Activated naive CD8-positive, alpha-beta T cell treated with anti-CD3 and anti-CD28 coated beads, Interleukin-2, amount 10 ng/mL, durations not matched to agents 7 days and 5 days (primary cell): ENCODE measurements at regions not wholly inside any gene's neighbourhood (a gene's known extent, or its start where the extent isn't known, plus 50 kb on each side); places are given as distances from the start of the nearest gene placed in this dataset.
"Not testable (repeated sequence)": the region's sequence is repeated elsewhere in the genome, so short reads cannot be mapped to it uniquely, and the experiment has no call there.

ENCODE experiments used
- ATAC-seq: fragments of 150-1000 bp; cut with Tn5 transposase; one replicate; pipeline ENCODE4 v1.10.0; 2021; ENCODE audit warnings: low read depth, moderate library complexity
- POLR2A ChIA-PET: fragments of 350-600 bp; sonication (Branson Sonifier 250); formaldehyde crosslinking; loops from one replicate; lab custom pipeline; 2021; ENCODE audit warnings: antibody characterized with exemption; lab: Charles Lee
- DNase-seq: peaks from one replicate; pipeline ENCODE4 v3.0.0; 2021
- H3K27ac Mint-ChIP-seq: one replicate; pipeline ENCODE4 v1.8.0; 2022; ENCODE audit warnings: mild to moderate bottlenecking, mixed read lengths
- H3K27me3 Mint-ChIP-seq: one replicate; pipeline ENCODE4 v1.8.0; 2022; ENCODE audit warnings: mild to moderate bottlenecking, moderate library complexity, mixed read lengths
- H3K36me3 Mint-ChIP-seq: one replicate; pipeline ENCODE4 v1.8.0; 2021; ENCODE audit warnings: mild to moderate bottlenecking, mixed read lengths
- H3K4me1 Mint-ChIP-seq: one replicate; pipeline ENCODE4 v1.8.0; 2021; ENCODE audit warnings: mixed read lengths
- H3K4me3 Mint-ChIP-seq: one replicate; pipeline ENCODE4 v1.8.0; 2022; ENCODE audit warnings: mild to moderate bottlenecking, moderate library complexity, mixed read lengths
- H3K9me3 Mint-ChIP-seq: one replicate; pipeline ENCODE4 v1.8.0; 2021; ENCODE audit warnings: mixed read lengths

DNA sequence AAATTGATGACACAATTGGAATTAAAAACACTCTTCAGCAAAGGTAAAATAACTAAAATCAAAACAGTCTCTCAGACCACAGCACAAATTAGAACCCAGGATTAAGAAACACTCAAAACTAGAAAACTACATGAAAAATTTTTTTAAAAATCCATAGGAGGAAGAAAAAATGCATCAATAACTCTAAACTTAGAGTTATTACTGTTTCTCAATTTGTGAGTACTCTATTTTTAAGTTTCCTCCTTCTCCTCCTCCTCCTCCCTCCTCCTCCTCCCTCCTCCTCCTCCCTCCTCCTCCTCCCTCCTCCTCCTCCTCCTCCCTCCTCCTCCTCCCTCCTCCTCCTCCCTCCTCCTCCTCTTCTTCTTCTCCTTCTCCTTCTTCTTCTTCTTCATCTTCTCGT, 1395.7 kb downstream of the STIM2 start:
- Mint-ChIP-seq H3K9me3 (peaks cover 4% of the 10 kb centered on the region), H3K27ac (no peak overlapping the region), H3K36me3 (no peaks in the 10 kb centered on the region), H3K4me3 (no peak overlapping the region), H3K27me3 (no peaks in the 10 kb centered on the region), H3K4me1 (no peaks in the 10 kb centered on the region)
- ATAC-seq (no peak), DNase-seq (no peak)
- POLR2A ChIA-PET, result no interaction called here

DNA sequence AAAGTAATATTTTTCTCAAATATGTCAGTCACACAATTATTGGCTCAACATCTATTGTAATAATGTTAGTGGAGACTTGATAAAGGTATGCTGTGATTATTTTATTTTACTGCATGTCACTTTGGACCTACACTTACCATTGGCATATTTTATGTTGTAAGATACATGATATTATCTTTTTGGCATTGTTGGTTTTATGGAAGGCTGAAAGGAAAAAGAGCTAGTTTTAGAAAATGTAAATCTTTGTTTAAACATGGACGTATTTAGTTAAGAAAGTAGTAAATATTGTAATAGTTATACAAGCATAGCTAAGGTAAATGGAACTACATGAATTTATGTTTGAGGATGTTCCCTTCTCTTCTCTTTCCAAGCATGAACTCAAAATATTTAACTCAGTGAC, 1399.3 kb downstream of the STIM2 start:
- Mint-ChIP-seq H3K36me3 (no peaks in the 10 kb centered on the region), H3K27ac (no peak overlapping the region), H3K9me3 (peaks cover 3% of the 10 kb centered on the region), H3K4me3 (no peak overlapping the region), H3K27me3 (no peaks in the 10 kb centered on the region), H3K4me1 (no peaks in the 10 kb centered on the region)
- POLR2A ChIA-PET, result no interaction called here
- DNase-seq (no peak), ATAC-seq (no peak)

DNA sequence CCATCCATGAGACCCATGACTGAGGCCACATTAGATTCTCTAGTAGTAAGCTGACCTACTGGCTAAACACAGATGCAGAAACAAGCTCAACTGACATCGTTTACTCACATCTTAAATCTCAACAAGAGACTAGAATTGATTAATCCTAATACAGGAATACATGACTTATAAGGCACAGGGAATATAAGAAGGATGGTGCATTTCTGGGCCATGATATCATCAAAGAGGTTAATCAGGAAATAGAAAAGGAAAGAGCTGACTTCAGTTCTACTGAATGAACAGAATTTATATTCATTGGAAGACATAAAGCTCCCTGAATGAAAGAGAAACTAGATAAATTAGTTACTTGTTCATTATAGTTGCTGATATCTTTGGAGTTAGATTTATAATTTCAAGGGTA, 1406.5 kb downstream of the STIM2 start:
- Mint-ChIP-seq H3K9me3 (peaks cover 2% of the 10 kb centered on the region), H3K4me3 (no peak overlapping the region), H3K27ac (no peak overlapping the region), H3K27me3 (no peaks in the 10 kb centered on the region), H3K4me1 (no peaks in the 10 kb centered on the region), H3K36me3 (no peaks in the 10 kb centered on the region)
- DNase-seq (no peak), ATAC-seq (no peak)
- POLR2A ChIA-PET, result no interaction called here

DNA sequence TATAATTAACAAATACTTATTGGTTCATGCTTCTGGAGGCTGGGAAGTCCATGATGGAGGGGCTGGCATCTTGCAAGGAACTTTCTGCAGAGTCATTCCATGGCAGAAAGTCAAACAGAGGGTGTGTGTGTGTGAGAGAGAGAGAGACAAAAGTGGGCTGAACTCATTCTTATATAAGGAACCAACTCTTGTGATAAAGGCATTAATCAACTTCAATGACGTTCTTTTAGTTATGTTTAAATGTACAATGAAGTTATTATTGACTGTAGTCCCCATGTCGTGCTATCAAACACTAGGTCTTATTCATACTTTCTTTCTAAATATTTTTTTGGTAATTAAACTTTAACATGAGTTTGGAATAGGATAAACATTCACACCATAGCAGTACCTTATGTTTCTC, 1408.8 kb downstream of the STIM2 start:
- POLR2A ChIA-PET, result no interaction called here
- no peaks in the 10 kb centered on the region for H3K36me3 Mint-ChIP-seq
- ATAC-seq (no peak), DNase-seq (no peak)
- no peaks in the 10 kb centered on the region for H3K27me3 Mint-ChIP-seq
- peaks cover 2% of the 10 kb centered on the region for H3K9me3 Mint-ChIP-seq
- H3K27ac Mint-ChIP-seq, result no peak overlapping the region
- no peak overlapping the region for H3K4me3 Mint-ChIP-seq
- no peaks in the 10 kb centered on the region for H3K4me1 Mint-ChIP-seq

DNA sequence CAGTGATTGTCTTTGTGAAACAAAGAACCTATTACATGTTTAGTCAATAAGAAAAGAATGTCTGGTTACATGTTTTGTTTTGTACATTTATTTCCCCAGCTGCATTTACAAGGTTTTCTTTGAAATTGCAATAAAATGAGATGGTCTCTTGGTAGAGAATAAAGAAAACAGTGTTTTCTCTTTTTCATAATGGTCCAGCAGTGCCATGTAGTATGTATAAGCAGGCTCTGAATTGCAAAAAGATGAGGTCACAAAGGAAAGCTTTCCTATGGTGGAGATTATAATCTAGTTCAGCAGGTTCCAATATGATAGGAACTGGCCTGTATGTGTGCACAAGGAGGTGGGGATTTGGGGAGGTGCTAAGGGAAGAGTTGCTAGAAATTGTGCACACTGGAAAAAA, 1417.3 kb downstream of the STIM2 start:
- H3K27ac Mint-ChIP-seq, result no peak overlapping the region
- H3K4me3 Mint-ChIP-seq, result no peak overlapping the region
- peaks cover 3% of the 10 kb centered on the region for H3K9me3 Mint-ChIP-seq
- ATAC-seq, result no peak
- no peaks in the 10 kb centered on the region for H3K4me1 Mint-ChIP-seq
- H3K27me3 Mint-ChIP-seq, result no peaks in the 10 kb centered on the region
- no peak for DNase-seq
- H3K36me3 Mint-ChIP-seq, result no peaks in the 10 kb centered on the region
- POLR2A ChIA-PET, result no interaction called here

DNA sequence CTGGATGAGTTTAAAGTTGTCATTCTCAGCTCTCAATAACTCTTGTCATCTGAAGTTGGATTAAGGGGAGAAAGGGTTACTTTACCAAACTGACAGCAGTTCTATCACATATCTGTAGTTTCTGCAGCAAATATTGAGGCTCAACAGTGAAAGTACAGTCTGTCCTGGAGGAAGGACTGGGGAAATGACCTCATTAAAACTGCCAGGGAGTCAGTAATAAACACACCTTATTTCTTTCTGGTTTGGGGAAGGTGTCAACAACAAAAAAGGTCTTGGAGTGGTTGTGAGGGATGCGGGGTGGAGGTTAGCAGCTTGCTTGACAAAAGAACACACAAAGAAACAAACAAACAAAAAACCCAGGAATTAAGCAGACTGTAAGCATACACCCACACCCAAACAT, 1418.0 kb downstream of the STIM2 start:
- no peaks in the 10 kb centered on the region for H3K27me3 Mint-ChIP-seq
- no peak overlapping the region for H3K4me3 Mint-ChIP-seq
- no peak for ATAC-seq
- DNase-seq, result no peak
- POLR2A ChIA-PET, result no interaction called here
- H3K36me3 Mint-ChIP-seq, result no peaks in the 10 kb centered on the region
- H3K9me3 Mint-ChIP-seq, result peaks cover 3% of the 10 kb centered on the region
- H3K4me1 Mint-ChIP-seq, result no peaks in the 10 kb centered on the region
- H3K27ac Mint-ChIP-seq, result no peak overlapping the region

DNA sequence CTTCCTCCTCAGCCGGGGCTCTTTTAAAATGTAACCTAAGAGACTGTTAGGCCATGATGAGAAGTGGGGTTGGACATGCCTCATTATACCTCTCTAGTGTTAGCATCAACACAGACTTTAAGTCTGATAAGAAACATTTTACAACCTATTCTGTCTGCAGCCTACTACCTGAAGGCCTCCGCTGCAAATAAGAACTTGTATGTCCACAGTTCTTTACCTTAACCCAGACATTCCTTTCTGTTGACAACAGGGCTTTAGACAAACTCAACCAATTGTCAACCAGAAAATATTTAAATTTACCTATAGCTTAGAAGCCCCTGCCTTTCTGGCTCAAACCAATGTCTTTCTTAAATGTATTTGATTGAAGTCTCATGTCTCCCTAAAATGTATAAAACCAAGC, 1418.6 kb downstream of the STIM2 start:
- POLR2A ChIA-PET, result no interaction called here
- H3K27ac Mint-ChIP-seq, result no peak overlapping the region

DNA sequence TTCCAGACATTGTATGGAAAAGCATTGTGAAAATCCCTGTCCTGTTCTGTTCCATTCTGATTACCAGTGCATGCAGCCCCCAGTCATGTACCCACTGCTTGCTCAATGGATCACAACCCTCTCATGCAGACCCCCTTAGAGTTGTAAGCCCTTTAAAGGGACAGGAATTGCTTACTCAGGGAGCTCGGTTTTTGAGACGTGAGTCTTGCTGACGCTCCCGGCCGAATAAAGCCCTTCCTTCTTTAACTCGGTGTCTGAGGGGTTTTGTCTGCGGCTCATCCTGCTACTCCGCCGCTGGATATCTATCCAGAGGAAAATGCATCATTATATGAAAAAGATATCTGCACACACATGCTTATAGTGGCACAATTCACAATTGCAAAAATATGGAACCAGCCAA, 1425.6 kb downstream of the STIM2 start:
- H3K36me3 Mint-ChIP-seq, POLR2A ChIA-PET, H3K9me3 Mint-ChIP-seq, H3K27me3 Mint-ChIP-seq, H3K4me1 Mint-ChIP-seq, H3K4me3 Mint-ChIP-seq, ATAC-seq, DNase-seq, H3K27ac Mint-ChIP-seq: not testable (repeated sequence)

More for the DNA sequence above, 1418.6 kb downstream of the STIM2 start:
- ATAC-seq (no peak), DNase-seq (no peak)
- H3K27me3 Mint-ChIP-seq, result no peaks in the 10 kb centered on the region
- no peaks in the 10 kb centered on the region for H3K4me1 Mint-ChIP-seq
- no peak overlapping the region for H3K4me3 Mint-ChIP-seq
- no peaks in the 10 kb centered on the region for H3K36me3 Mint-ChIP-seq
- peaks cover 3% of the 10 kb centered on the region for H3K9me3 Mint-ChIP-seq

DNA sequence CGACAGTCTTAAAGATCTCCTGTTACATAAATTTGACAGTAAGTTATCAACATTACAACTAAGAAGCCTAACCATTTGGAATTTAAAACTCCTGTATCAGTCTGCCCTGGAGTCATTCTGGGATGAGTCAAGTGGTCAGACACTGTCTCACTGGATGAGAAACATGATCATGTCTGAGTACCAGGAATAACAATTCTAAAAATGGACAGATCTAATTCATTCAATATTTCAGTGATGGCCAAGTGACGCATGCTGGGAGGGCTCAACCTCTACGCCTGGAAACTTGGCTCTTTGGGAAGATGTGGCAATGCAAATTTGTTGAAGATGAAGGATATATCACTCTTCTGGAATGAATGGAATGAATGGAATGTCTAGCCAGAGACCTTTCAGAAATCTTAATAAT, 1427.2 kb downstream of the STIM2 start:
- peaks cover 1% of the 10 kb centered on the region for H3K9me3 Mint-ChIP-seq

DNA sequence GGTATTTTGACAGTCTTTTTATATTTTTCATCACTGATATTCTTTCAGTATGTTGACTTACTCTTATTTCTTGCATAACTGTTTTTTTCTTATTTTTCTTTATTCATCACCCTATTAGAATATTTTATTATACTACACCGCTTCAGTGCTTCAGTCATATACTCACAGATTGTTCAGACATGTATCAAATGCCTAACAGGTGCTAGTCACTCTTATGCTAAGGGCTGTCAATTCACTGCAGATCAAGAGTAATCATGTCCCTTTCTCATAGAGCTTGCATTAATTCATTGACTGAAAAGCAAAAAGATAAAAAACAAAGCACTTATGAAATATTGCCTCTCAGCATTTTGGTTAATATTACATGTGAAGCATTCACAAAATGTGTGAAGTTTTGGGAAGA, 1435.6 kb downstream of the STIM2 start:
- H3K4me3 Mint-ChIP-seq, result no peak overlapping the region
- H3K4me1 Mint-ChIP-seq, result no peaks in the 10 kb centered on the region
- no peak for ATAC-seq
- no peak overlapping the region for H3K27ac Mint-ChIP-seq
- peaks cover 9% of the 10 kb centered on the region for H3K9me3 Mint-ChIP-seq
- POLR2A ChIA-PET, result no interaction called here
- H3K27me3 Mint-ChIP-seq, result no peaks in the 10 kb centered on the region
- no peaks in the 10 kb centered on the region for H3K36me3 Mint-ChIP-seq
- no peak for DNase-seq

More for the DNA sequence above, 1427.2 kb downstream of the STIM2 start:
- no peak overlapping the region for H3K4me3 Mint-ChIP-seq
- no peaks in the 10 kb centered on the region for H3K36me3 Mint-ChIP-seq
- POLR2A ChIA-PET, result no interaction called here
- no peak for DNase-seq
- H3K27ac Mint-ChIP-seq, result no peak overlapping the region
- no peaks in the 10 kb centered on the region for H3K27me3 Mint-ChIP-seq
- ATAC-seq, result no peak
- H3K4me1 Mint-ChIP-seq, result no peaks in the 10 kb centered on the region

DNA sequence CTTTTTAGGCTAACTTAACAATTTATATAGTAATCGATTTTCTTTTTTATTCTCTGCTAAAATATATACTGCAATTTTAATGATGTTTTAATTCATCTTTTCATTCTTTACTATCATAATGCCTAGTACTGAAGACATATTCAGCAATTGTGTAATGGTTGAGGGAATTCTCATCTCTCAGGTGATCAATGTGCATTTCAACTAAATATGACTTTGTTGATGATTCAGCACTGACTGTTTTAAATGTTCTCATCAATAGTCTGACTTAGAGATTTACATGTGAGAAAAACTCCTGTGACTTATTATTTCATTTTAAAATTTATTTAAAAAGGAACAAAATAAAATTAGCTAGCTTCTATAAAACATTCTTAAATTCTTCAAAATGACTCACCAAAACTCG, 1450.3 kb downstream of the STIM2 start:
- Mint-ChIP-seq H3K27me3 (no peaks in the 10 kb centered on the region), H3K9me3 (peaks cover 2% of the 10 kb centered on the region), H3K4me3 (no peak overlapping the region), H3K4me1 (no peaks in the 10 kb centered on the region), H3K36me3 (no peaks in the 10 kb centered on the region), H3K27ac (no peak overlapping the region)
- no peak for ATAC-seq
- POLR2A ChIA-PET, result no interaction called here
- no peak for DNase-seq

DNA sequence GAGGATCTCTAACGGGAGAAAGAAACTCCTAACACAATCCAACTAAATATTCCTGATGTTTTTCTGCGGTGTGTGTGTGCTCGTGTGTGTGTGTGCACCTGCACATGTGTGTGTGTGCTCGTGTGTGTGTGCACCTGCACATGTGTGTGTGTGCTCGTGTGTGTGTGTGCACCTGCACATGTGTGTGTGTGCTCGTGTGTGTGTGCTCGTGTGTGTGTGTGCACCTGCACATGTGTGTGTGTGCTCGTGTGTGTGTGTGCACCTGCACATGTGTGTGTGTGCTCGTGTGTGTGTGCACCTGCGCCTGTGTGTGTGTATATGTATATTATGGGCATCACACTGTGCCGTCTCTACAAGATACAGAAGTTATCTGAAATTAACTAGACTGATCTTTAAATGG, 1451.9 kb downstream of the STIM2 start:
- DNase-seq, H3K4me1 Mint-ChIP-seq, POLR2A ChIA-PET, ATAC-seq, H3K4me3 Mint-ChIP-seq, H3K27ac Mint-ChIP-seq, H3K27me3 Mint-ChIP-seq, H3K36me3 Mint-ChIP-seq, H3K9me3 Mint-ChIP-seq: not testable (repeated sequence)

DNA sequence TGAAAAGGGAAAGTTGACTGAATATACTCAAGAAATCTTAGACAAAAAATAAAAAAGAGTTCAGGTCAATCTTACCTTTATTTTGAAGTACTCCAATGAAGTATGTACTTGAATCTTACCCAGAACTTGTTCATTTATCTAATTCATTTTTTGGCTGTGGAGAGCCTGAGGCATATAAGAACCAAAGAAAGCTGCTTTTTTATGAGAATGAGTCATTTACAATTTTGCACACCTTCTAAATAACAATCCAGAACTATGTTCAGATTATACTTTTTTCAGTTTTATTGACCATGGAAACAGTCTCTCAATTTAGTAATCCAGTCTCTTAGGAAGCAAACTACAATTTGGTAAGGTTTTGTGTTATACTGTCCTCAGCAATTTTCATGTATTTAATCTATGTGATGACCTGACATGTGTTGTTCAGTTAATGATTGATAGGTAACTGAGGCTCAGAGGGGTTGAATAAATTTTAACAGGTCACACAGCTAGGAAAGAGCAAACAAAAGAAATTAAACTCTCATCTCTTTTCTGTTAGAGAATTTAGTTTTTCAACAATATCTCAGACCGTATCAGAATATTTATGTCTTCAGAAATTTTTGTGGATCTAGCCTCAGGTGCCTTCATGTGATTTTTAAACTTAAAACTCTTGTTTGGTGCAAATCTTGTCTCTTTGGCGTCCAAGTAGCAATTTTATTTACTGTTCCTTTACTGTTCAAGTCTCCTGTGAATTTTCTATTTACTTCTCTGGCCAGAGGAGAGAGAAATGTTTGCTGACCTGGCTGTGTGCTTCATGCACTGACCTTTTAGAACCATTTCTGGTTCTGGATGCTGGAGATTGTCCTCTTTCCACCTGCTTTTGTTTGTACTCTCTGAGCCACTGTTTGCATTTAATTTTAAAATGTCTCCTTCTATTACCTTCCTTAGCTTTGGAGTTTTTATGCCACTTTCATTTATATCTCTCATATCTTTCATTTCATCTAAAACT, 1453.4 kb downstream of the STIM2 start:
- DNase-seq, result no peak
- POLR2A ChIA-PET, result no interaction called here
- Mint-ChIP-seq H3K4me1 (no peaks in the 10 kb centered on the region), H3K27ac (no peak overlapping the region), H3K9me3 (peaks cover 2% of the 10 kb centered on the region), H3K27me3 (no peaks in the 10 kb centered on the region), H3K4me3 (no peak overlapping the region), H3K36me3 (no peaks in the 10 kb centered on the region)
- ATAC-seq, result no peak

DNA sequence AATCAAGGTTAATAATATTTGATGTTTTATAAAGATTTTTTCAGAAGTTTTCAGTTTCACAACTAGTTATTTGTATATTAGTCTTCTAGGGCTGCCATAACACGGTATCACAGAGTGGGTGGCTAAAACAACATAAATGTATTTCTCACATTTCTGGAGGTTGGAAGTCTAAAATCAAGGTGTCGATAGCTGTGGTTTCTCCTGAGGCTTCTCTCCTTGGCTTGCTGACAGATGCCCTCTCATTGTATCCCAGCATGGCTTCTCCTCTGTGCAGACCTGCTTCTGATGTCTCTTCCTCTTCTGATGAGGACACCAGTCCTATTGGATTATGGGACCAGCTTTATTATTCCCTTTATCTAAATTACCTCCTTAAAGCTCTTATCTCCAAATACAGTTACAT, 1456.6 kb downstream of the STIM2 start:
- Mint-ChIP-seq H3K27me3 (no peaks in the 10 kb centered on the region), H3K27ac (no peak overlapping the region), H3K4me3 (no peak overlapping the region), H3K36me3 (no peaks in the 10 kb centered on the region), H3K4me1 (no peaks in the 10 kb centered on the region), H3K9me3 (peaks cover 2% of the 10 kb centered on the region)
- DNase-seq (no peak), ATAC-seq (no peak)
- POLR2A ChIA-PET, result no interaction called here
